Left forelimb (tissue), 1 donor: ENCODE measurements at regions not wholly inside any gene's neighbourhood (a gene's known extent, or its start where the extent isn't known, plus 50 kb on each side); places are given as distances from the start of the nearest gene placed in this dataset.

Source experiments
- DNase-seq: peaks from one replicate; pipeline ENCODE4 v3.0.0-alpha.2; 2018; ENCODE audit warnings: low spot score

GRCh38 chr5:99004960-99005359 lies 76.2 kb upstream of the CHD1 start:
- DNase-seq: no peak

GRCh38 chr5:99000876-99001275 lies 72.1 kb upstream of the CHD1 start:
- no peak for DNase-seq

- DNase-seq: no peak
Measured at GRCh38 chr5:99000221-99000620, 71.4 kb upstream of the CHD1 start.

- DNase-seq: no peak
Measured at GRCh38 chr5:98999631-99000030, 70.8 kb upstream of the CHD1 start.

GRCh38 chr5:98997000-98997399 lies 68.2 kb upstream of the CHD1 start:
- no peak for DNase-seq

- no peak for DNase-seq
Measured at GRCh38 chr5:98994611-98995010, 65.8 kb upstream of the CHD1 start.

- no peak for DNase-seq
Measured at GRCh38 chr5:98993512-98993911, 64.7 kb upstream of the CHD1 start.

- DNase-seq: no peak
Measured at GRCh38 chr5:98992552-98992951, 63.7 kb upstream of the CHD1 start.

GRCh38 chr5:98989727-98990126 lies 60.9 kb upstream of the CHD1 start:
- no peak for DNase-seq

GRCh38 chr5:98986587-98986986 lies 57.8 kb upstream of the CHD1 start:
- no peak for DNase-seq

GRCh38 chr5:98982880-98983279 lies 54.1 kb upstream of the CHD1 start:
- no peak for DNase-seq
